Activated naive CD4-positive, alpha-beta T cell treated with anti-CD3 and anti-CD28 coated beads, Interleukin-2, amount 50 U/mL, for 16 hours (primary cell): ENCODE measurements at regions not wholly inside any gene's neighbourhood (a gene's known extent, or its start where the extent isn't known, plus 50 kb on each side); places are given as distances from the start of the nearest gene placed in this dataset.
"Not testable (repeated sequence)": the region's sequence is repeated elsewhere in the genome, so short reads cannot be mapped to it uniquely, and the experiment has no call there.

Experiments
- DNase-seq: peaks from one replicate; pipeline ENCODE4 v3.0.0-alpha.2; 2020

- no peak for DNase-seq
These were observed 64.1 kb upstream of the ETV3 start for GRCh38 chr1:157202331-157202730.

DNA sequence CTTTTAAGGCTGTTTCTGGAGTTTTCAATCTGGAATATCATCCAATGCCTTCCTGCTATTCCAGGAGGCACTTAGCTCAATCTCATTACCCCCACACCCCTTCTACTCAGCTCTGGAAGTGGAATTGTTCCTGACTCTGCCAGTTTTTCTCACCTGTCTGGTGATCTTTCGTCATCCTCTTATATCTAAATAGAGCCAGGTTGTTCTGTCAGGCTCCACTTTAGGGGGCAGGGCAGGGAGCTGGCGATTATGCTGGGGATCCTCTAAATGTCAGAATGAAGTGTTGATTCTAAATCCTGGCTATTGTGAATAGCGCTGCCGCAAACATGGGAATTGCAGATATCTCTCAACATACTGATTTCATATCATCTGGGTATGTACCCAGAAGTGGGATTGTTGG is 63.6 kb upstream of the ETV3 start:
- DNase-seq, result no peak

GRCh38 chr1:157200451-157200850 is 62.3 kb upstream of the ETV3 start:
- DNase-seq, result no peak

DNA sequence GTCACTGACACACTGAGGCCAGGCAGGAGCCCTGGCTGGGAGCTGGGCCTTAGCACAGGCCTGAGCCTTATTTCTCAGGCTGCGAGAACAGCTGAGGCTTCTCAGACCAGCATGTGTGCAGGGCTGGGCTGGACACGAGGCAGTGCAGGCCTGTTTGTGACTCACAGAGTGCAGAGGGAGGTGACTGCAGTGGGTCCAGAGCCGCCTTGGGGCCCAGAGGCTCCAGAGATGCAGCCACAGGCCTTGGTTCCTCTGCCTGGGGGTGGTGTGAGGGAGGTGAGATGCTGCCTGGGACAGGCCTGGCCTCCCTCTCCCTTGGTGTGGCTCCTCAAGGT is 61.2 kb upstream of the ETV3 start:
- DNase-seq, result no peak

DNA sequence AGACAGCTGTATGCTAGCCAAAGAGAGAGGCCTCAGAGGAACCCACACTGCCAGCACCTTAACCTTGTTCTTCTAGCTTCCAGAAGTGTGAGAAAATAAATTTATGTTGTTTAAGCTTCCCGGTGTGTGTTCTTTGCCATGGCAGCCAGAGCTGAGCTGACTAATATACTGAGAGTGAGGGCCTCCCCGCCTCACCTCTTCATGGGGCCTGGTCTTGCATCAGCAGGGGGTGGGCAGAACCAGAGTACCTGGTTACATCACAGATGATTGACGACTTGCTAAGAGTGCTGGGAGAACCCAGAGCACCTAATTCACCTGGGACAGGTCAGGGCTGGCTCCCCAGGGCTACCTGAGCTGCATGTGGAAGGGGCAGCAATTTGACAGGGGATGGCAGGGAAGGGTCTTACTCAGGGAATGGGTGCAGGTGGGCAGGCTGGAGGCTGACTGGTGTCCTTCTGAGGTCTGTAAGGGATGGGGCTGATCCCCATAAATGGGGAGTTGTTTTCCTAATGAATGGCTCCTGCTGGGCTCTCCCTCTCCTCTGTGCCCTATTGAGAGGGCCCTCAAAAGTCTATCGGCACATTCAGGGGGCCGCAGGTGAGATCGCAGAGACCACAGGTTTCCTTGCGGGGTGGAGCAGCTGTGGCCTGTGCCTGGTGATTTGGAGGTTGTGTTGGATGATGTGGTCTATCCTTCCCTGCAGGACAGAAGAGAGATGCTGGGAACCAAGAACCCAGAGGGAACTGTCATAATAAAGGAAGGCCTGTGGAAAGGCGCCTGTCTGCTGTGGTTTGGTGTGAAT is 60.6 kb upstream of the ETV3 start:
- DNase-seq, result no peak

DNA sequence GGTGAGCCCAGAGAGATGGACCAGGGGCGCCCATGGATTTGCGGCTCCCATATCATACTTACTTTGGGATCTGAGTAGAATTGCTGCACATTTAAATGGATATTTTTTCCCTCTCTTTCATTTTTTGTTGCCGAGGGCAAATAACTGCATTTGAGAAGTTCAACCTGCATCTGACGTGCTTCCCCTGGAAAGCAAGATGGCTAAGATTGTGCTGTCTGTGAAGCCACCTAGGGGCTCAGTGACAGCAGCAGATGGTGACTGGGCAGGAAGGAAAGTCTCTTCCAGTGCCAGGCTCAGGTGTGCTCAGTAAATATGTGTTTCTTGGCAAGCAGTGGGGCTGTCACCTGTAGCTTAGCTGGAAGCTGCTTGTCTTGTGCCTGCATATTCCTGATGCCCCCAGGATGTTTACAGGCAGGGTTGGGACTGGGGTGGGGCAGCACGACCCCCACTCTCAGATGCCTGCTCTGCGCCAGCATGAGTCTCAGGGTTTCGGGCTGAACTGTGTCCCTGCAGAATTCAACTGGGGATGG is 59.8 kb upstream of the ETV3 start:
- DNase-seq, result no peak

- not testable (repeated sequence) for DNase-seq
These were observed 58.7 kb upstream of the ETV3 start for GRCh38 chr1:157196670-157197456.

DNA sequence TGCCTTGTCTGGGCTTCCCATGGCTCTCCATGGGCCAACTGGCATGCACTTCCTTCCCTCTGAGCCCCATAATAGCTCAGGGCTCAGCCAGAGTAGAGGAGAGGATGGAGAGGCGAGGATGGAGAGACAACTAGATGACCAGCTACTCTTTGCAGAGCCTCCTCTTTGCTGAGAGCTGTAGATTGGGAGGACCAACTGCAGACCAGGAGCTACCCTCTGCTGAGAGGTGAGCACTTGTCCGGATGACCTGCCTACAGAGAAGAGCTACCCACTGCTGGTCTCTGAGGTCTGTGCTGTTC is 58.0 kb upstream of the ETV3 start:
- DNase-seq, result no peak

DNA sequence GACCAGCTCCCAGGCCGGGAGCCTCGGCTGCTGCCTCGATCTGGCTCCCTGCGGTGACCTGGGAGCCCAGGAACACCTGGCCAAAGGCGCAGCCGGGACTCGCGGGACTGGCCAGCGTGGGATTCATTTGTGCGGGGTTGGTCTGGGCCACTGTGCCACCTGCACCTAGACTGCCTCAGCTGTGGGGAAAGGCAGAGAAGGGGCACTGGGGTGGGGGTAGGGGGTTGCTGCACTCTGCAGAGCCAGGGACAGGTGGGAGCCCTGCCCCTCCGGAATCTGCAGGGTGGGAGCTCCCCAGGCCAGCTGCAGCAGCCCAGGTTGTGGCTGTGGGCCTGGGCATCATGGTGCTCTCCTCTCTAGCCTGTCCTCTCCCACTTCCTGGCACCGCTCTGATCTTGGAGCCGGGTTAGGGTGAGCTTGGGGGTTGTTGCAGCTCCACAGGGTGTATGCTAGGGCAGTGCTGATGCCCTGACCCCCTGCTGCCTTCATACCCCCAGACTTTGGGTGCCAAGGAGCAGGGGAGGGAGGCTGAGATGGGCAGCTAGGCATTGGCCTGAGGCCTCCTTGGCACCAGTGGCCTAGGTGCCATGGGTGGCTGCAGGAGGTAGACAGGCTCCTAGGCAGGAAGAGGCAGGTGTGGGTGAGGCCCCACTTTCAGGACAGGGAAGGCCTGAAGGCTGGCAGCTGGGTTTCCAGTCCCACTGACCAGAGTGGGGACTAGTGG is 57.5 kb upstream of the ETV3 start:
- DNase-seq, result no peak

- no peak for DNase-seq
These were observed 56.7 kb upstream of the ETV3 start for GRCh38 chr1:157194731-157195520.

- DNase-seq, result peak; percentile 52
These were observed 55.7 kb upstream of the ETV3 start for GRCh38 chr1:157193702-157194391.

DNA sequence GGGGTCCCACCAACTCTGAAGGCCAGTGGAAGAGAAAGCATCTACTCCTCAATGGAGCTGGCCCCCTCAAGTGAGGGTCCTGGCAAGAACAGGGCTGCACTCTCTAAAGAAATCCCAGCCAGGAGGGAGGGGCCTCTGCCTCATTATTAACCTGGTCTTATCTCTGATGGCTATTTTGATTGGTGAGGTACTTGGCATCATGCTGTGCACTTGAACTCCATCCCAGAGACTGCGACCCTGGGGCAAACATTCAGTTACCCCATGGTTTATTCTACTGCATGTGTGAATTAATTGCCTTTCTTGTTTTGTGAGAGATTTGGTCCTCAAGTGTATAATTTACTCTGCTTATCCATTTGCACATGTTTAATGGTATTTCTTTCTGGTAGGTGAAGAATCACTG is 55.0 kb upstream of the ETV3 start:
- no peak for DNase-seq

GRCh38 chr1:157189986-157190982 is 52.1 kb upstream of the ETV3 start:
- no peak for DNase-seq

DNA sequence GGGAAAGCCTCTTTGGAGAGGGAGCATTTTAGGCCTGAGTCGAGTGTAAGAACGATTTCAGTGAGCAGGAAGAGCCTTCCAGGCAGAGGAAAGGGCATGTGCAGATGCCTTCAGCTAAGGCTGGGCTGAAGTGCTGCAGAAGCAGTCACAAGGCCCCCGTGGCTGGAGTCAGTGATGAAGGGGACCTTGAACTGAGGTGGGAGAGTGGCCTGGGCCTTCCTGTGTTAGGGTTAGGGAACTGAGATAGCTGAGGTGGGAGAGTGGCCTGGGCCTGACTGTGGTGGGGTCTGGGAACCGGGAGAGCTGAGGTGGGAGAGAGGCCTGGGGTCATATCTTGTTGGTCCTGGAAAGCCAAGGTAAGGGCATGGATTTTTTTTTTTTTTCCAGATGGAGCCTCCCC is 50.9 kb upstream of the ETV3 start:
- DNase-seq, result no peak
